Glomerular visceral epithelial cell (primary cell): ENCODE measurements at regions not wholly inside any gene's neighbourhood (a gene's known extent, or its start where the extent isn't known, plus 50 kb on each side); places are given as distances from the start of the nearest gene placed in this dataset.
A peak's percentile ranks its signal among the peaks of the same experiment; 100 is the strongest.

Source experiments
- DNase-seq: peaks from one replicate; pipeline ENCODE4 v3.0.0-alpha.2; 2016; ENCODE audit errors: extremely low spot score

DNA sequence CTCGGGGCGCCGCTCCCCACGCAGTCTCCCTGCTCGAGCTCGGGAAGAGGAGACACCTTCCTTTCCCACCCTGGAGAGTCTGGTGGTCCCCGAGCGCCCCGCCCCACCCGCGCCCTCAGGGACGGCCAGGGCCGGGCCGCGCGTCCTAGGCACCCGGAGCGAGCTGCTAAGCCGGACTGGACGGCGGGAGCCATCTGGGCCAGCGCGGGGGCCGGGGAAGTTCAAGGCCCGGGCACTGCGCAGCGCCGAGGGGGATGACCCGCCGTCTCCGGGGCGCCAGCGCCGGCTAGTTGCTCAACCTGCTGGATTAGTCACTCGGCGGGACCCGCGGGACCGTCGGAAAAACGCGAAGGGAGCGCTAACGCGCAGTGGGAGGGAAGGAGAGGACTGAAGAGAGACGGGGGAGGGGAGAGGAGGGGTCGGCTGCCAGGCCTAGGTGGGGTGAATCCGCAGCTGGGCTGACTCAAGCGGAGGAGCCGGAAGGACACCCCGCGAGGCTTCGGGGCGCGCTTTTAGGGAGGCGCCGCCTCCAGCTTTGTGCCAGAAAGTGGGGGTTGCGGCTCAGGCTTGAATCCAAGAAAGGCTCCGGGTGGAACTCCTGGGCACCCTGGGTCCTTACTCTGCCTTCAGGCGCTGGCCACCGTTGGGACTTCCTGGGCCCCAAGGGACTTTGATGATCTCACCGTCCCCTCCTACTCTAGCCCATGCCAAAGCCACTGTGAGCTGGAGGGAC, 75.7 kb upstream of the FOXP4 start:
- DNase-seq = no peak

- DNase-seq = no peak
Measured at GRCh38 chr6:41471064-41471895, 74.9 kb upstream of the FOXP4 start.

GRCh38 chr6:41474213-41474933, 71.8 kb upstream of the FOXP4 start:
- no peak for DNase-seq

- no peak for DNase-seq
Measured at GRCh38 chr6:41475164-41475563, 71.0 kb upstream of the FOXP4 start.

GRCh38 chr6:41475737-41476357, 70.3 kb upstream of the FOXP4 start:
- no peak for DNase-seq

DNA sequence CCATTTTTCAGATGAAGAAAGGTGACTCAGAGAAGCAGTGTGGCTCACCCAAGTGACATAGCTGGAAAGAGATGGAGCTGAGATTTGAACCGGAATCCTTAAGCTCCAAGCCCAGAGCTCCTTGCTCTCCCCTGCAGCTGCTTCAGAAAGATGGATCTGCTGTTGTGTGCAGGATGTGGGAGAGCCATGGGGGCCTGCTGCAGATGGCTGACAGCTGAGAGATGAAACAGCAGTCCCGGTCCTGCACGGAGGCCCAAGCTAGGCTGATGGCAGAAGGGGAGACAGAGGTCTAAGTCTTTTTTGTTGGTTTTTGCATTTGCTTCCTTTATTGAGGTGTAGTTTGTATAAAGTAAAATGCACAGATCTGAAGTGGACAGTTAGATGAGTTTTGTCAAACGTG, 69.8 kb upstream of the FOXP4 start:
- DNase-seq = no peak

- DNase-seq = no peak
Measured at GRCh38 chr6:41477572-41477971, 68.6 kb upstream of the FOXP4 start.

GRCh38 chr6:41483943-41484342, 62.2 kb upstream of the FOXP4 start:
- no peak for DNase-seq

DNA sequence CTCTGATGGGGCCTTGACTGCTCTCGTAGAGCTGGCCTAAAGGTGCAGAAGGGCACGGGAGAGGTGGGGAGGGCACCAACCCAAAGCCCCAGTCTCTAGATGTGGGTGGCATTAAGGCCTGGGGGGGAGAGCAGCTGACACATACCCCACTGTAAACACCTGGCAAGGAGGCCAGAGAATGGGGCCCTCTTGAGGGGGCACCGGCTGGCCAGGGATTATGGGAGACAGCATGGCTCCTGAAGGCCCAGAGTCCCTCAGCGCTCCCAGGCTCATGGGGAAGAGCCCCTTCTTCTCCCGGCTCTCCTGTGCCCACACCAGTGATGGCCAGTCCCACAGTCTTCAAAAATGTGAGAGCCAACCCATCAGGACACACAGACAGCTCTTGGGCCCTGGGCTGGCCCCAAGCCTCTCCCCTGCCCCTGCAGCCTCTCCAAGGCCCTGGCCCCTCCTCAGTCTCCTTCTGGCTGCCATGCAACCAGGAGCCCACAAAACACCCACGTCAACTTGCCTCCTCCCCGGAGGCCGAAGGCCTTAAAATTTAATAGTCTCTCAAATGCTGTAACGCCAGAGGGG, 58.2 kb upstream of the FOXP4 start:
- DNase-seq = no peak

- DNase-seq = peak; percentile 80
Measured at GRCh38 chr6:41488433-41489119, 57.6 kb upstream of the FOXP4 start.

GRCh38 chr6:41489120-41489851, 56.9 kb upstream of the FOXP4 start:
- DNase-seq = no peak

DNA sequence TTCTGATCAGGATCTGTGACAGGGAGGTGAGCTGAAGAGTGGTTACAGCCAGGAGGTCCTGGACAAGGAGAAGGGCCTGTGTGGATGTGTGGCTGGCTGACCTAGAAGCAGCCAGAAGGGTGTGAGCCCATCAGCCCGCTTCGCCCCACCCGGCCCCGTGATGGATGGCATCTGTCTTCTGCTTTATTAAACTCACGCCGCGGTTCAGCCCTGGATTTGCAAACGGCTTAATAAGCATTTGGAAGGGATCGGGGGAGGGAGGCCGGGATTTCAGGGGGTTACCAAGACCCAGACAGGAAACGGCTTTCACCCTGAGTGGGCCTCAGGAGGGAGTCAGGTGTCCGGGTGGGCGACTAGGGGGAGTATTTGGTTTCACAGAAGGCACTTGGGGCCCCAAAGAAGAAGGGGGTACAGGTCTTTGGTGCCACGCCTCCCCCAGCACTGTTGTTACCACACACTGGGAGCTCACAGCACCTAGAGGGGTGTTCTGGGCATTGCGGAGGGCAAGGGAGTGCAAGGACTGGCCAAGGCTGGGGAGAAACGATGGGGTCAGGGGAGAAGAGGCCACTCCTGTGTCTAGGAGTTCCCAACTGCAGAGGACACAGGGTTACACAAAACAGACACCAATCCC, 53.8 kb upstream of the FOXP4 start:
- DNase-seq = no peak

DNA sequence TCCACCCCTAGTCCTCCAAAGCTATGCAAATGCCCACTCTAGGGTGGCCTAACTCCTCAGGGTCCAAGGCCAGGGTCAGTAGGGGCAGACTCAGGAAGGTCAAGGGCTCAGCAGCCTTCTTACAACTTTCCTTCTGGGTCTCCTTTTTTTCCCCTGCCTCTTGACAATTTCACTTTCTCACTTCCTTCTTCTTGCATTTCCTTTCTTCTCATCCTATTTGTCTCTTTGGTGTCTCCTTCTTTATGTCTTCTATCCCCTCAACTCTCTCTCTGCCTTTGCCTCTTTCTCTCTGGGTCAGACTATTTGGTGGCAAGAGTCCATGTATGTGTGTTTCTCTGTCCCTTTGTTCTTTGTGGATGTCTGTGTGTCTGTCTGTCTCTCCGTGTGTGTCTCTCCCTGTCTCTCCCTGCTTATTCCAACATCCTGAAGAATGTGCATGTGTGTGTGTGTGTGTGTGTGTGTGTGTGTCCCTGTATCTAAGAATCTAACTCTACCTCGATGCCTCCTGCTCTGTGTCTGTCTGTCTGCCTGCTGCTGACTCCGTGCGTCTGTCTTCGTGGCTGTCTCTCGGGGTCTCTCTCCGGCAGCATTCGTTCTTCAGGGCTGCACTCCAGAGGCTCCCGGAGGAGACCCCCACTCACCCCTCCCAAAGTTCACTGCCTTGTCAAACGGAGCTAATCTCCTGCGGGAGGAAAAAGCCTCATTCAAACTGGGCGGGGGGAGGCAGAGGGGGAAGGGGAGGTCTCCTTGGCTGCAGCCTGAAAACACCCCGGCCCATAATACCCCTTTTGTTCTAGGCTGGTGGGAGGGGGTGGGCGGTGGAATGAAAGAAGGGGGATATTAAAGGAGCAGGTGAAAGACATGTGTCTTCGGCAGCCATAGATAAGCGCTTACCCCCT, 51.7 kb upstream of the FOXP4 start:
- no peak for DNase-seq
